ENCODE measurements at regions not wholly inside any gene's neighbourhood (a gene's known extent, or its start where the extent isn't known, plus 50 kb on each side); places are given as distances from the start of the nearest gene placed in this dataset.

DNA sequence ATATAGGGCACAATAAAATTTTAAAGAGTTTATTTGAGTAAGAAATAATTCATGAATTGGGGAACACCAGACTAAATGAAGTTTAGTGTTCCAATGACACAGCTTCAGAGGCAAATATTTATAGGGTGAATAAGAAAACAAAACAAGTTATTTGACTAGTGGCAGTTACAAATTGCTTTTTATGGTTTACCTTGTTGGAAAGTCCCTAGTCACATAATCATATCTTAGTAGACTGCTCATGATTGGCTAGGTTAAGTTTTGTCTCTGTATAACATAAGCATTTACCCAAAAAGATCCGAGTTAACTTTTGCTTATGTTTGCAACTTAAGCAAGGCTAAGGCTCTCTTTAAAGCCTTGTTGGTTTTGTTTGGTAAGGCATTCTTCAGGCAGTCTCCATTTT, 224.7 kb upstream of the MIR17HG start:
- no peak for ATAC-seq

More for the DNA sequence above, 224.7 kb upstream of the MIR17HG start:
- Histone ChIP-seq H3K4me2 (ENCODE audit: low read length) (no peak overlapping the region), H3K4me3 (replicated peaks in 1 of 2; ENCODE audit: low read depth in 1 of 2, low read length in 2 of 2) (no peak overlapping the region), H3K27me3 (ENCODE audit: insufficient read depth, low read length) (no peaks in the 10 kb centered on the region; the same call in none of the 2 replicates), H3K36me3 (ENCODE audit: control insufficient read depth in 1 of 2, insufficient read depth in 2 of 2, low read length in 2 of 2) (no peaks in the 10 kb centered on the region), H3K27ac (ENCODE audit: low read depth, low read length) (no peak overlapping the region), H3K9me2 (ENCODE audit: insufficient read depth) (no peaks in the 10 kb centered on the region), H3K9ac (ENCODE audit: low read length) (no peak overlapping the region), H3K79me2 (ENCODE audit: insufficient read depth, low read length) (no peaks in the 10 kb centered on the region), H2AFZ (ENCODE audit: low read depth, low read length, poor library complexity, severe bottlenecking) (no peak overlapping the region), H4K20me1 (ENCODE audit: insufficient read depth) (no peaks in the 10 kb centered on the region; the same call in 1 of the 2 replicates), H3K4me1 (ENCODE audit: control insufficient read depth in 1 of 2, insufficient read depth in 2 of 2, low read length in 2 of 2) (no peaks in the 10 kb centered on the region), H3K9me3 (ENCODE audit: control insufficient read depth in 1 of 2, insufficient read depth in 1 of 2, low read depth in 1 of 2, low read length in 2 of 2) (0 out of 4 replicates have a peak, but pooled peaks cover 0 to 3% of the 10 kb centered on the region in 2 experiments)
- intact Hi-C loops (cut with micrococcal nuclease), result no loop called here
- ChIA-PET RAD21 (ENCODE audit: low non-redundant PET in 1 of 2, low total read pairs in 2 of 2, uncharacterized antibody in 2 of 2, unreplicated experiment in 2 of 2) (no interaction called here), CTCF (no interaction called here), POLR2A (no interaction called here)
- DNase-seq (ENCODE audit: low read depth, low spot score), result no peak
- BruUV-seq (replicated peaks), result no TSS peak
- no peak for TF ChIP-seq RAD21 (IDR thresholded peaks at IDR 0.05; ENCODE audit: low read depth)
- no peak for TF ChIP-seq ZNF274 (IDR thresholded peaks at IDR 0.05; ENCODE audit: low read depth, low read length)
- TF ChIP-seq, protein P1, sequence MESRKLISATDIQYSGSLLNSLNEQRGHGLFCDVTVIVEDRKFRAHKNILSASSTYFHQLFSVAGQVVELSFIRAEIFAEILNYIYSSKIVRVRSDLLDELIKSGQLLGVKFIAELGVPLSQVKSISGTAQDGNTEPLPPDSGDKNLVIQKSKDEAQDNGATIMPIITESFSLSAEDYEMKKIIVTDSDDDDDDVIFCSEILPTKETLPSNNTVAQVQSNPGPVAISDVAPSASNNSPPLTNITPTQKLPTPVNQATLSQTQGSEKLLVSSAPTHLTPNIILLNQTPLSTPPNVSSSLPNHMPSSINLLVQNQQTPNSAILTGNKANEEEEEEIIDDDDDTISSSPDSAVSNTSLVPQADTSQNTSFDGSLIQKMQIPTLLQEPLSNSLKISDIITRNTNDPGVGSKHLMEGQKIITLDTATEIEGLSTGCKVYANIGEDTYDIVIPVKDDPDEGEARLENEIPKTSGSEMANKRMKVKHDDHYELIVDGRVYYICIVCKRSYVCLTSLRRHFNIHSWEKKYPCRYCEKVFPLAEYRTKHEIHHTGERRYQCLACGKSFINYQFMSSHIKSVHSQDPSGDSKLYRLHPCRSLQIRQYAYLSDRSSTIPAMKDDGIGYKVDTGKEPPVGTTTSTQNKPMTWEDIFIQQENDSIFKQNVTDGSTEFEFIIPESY (IDR thresholded peaks at IDR 0.05; ENCODE audit: extremely low read depth, insufficient replicate concordance, low read length), result no peak
- no peak for TF ChIP-seq ZFX (IDR thresholded peaks at IDR 0.05)
- TF ChIP-seq, protein P2, sequence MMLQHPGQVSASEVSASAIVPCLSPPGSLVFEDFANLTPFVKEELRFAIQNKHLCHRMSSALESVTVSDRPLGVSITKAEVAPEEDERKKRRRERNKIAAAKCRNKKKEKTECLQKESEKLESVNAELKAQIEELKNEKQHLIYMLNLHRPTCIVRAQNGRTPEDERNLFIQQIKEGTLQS (IDR thresholded peaks at IDR 0.05), result no peak
- TF ChIP-seq ELF1 (IDR thresholded peaks at IDR 0.05; ENCODE audit: borderline replicate concordance, low read depth), result no peak
- no peak for TF ChIP-seq SIN3A (IDR thresholded peaks at IDR 0.05; ENCODE audit: low read depth)
- TF ChIP-seq JUND (IDR thresholded peaks at IDR 0.05), result no peak
- TF ChIP-seq, protein P3, sequence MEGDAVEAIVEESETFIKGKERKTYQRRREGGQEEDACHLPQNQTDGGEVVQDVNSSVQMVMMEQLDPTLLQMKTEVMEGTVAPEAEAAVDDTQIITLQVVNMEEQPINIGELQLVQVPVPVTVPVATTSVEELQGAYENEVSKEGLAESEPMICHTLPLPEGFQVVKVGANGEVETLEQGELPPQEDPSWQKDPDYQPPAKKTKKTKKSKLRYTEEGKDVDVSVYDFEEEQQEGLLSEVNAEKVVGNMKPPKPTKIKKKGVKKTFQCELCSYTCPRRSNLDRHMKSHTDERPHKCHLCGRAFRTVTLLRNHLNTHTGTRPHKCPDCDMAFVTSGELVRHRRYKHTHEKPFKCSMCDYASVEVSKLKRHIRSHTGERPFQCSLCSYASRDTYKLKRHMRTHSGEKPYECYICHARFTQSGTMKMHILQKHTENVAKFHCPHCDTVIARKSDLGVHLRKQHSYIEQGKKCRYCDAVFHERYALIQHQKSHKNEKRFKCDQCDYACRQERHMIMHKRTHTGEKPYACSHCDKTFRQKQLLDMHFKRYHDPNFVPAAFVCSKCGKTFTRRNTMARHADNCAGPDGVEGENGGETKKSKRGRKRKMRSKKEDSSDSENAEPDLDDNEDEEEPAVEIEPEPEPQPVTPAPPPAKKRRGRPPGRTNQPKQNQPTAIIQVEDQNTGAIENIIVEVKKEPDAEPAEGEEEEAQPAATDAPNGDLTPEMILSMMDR (IDR thresholded peaks at IDR 0.05 in 2 of 3, conservative IDR thresholded peaks at IDR 0.05 in 1 of 3; ENCODE audit: borderline replicate concordance in 1 of 3, insufficient read depth in 1 of 3, low read depth in 2 of 3, low read length in 2 of 3), result no peak
- TF ChIP-seq EGR1 (IDR thresholded peaks at IDR 0.05; ENCODE audit: low read depth), result no peak
- no peak for TF ChIP-seq EZH2 (IDR thresholded peaks at IDR 0.05)
- no peak for TF ChIP-seq TCF7L2 (IDR thresholded peaks at IDR 0.05; ENCODE audit: borderline replicate concordance, extremely low read depth, insufficient read depth, insufficient read length)
- TF ChIP-seq EZH2phosphoT487 (IDR thresholded peaks at IDR 0.05; ENCODE audit: borderline replicate concordance), result no peak
- TF ChIP-seq CEBPB (IDR thresholded peaks at IDR 0.05; ENCODE audit: low read depth), result no peak

Measured in HCT116 (cell line).